IMR-90 (cell line): ENCODE measurements at regions not wholly inside any gene's neighbourhood (a gene's known extent, or its start where the extent isn't known, plus 50 kb on each side); places are given as distances from the start of the nearest gene placed in this dataset.

Source experiments
- ATAC-seq: fragments of 200-7000 bp; cut with Tn5 transposase; 2 replicates; pipeline ENCODE4 v1.9.1; 2020; ENCODE audit warnings: low read depth, mild to moderate bottlenecking, moderate library complexity
- BruUV-seq: library from RNA; stranded (reverse); fragments of 400-500 nt; replicated peaks from 2 replicates; lab custom pipeline; 2021; lab: Mats Ljungman, UMichigan
- CTCF ChIA-PET: fragments of 300-600 bp; formaldehyde crosslinking; extraction: SDS; loops from one replicate; lab custom pipeline; 2021; ENCODE audit warnings: antibody characterized with exemption; lab: Yijun Ruan, JAX
- POLR2A ChIA-PET: fragments of 300-600 bp; sonication (Branson Sonifier 250); formaldehyde crosslinking; loops from one replicate; lab custom pipeline; 2022; ENCODE audit warnings: antibody characterized with exemption; ENCODE audit not compliant: unreplicated experiment; lab: Charles Lee
- DNase-seq: peaks from one replicate; pipeline ENCODE4 v3.0.0; 2013
- H2AFZ ChIP-seq: replicated peaks from 2 replicates; pipeline ENCODE3; 2013; ENCODE audit warnings: low read length, mild to moderate bottlenecking; ENCODE audit not compliant: poor library complexity
- H2AK5ac ChIP-seq: 2 replicates; pipeline ENCODE4 v1.6.1; 2013; ENCODE audit warnings: low read depth, low read length, inconsistent platforms
- H2AK9ac ChIP-seq: replicated peaks from 2 replicates; pipeline ENCODE3; 2013; ENCODE audit warnings: mild to moderate bottlenecking, low read depth, low read length, moderate library complexity; ENCODE audit not compliant: poor library complexity
- H2BK120ac ChIP-seq: 2 replicates; pipeline ENCODE4 v1.6.1; 2013; ENCODE audit warnings: low read depth, low read length, inconsistent platforms
- H2BK15ac ChIP-seq: 3 replicates; pipeline ENCODE4 v1.6.1; 2013; ENCODE audit warnings: low read depth, low read length, inconsistent platforms
- H2BK20ac ChIP-seq: 2 replicates; pipeline ENCODE4 v1.6.1; 2013; ENCODE audit warnings: low read depth, mild to moderate bottlenecking, inconsistent platforms, low read length, moderate library complexity
- H2BK5ac ChIP-seq: 2 replicates; pipeline ENCODE4 v1.6.1; 2013; ENCODE audit warnings: mild to moderate bottlenecking, low read depth, low read length, inconsistent platforms; ENCODE audit not compliant: poor library complexity, severe bottlenecking
- H3K14ac ChIP-seq: replicated peaks from 2 replicates; pipeline ENCODE4 v1.6.1; 2013; ENCODE audit warnings: low read depth, low read length, inconsistent platforms
- H3K18ac ChIP-seq: 2 replicates; pipeline ENCODE4 v1.6.1; 2013; ENCODE audit warnings: low read depth, low read length, control low read depth
- H3K23ac ChIP-seq: 2 replicates; pipeline ENCODE4 v1.6.1; 2013; ENCODE audit warnings: low read depth, low read length, inconsistent platforms
- H3K27ac ChIP-seq: 2 replicates; pipeline ENCODE4 v1.5.1; 2013; ENCODE audit warnings: mild to moderate bottlenecking, control low read depth, low read length; ENCODE audit not compliant: insufficient read depth
- H3K27me3 ChIP-seq: 2 replicates; pipeline ENCODE4 v1.6.1; 2013; ENCODE audit warnings: low read length; ENCODE audit not compliant: control insufficient read depth, insufficient read depth
- H3K36me3 ChIP-seq: 2 replicates; pipeline ENCODE4 v1.6.1; 2013; ENCODE audit warnings: low read length, mixed read lengths; ENCODE audit not compliant: control insufficient read depth, insufficient read depth
- H3K4ac ChIP-seq: 2 replicates; pipeline ENCODE4 v1.6.1; 2013; ENCODE audit warnings: low read depth, low read length, inconsistent platforms
- H3K4me1 ChIP-seq: 2 replicates; pipeline ENCODE4 v1.6.1; 2013; ENCODE audit warnings: low read length, mixed read lengths; ENCODE audit not compliant: control insufficient read depth, insufficient read depth
- H3K4me2 ChIP-seq: 2 replicates; pipeline ENCODE4 v1.6.1; 2013; ENCODE audit warnings: low read depth, mild to moderate bottlenecking, control low read depth, low read length, moderate library complexity
- H3K4me3 ChIP-seq: 2 replicates; pipeline ENCODE4 v1.5.1; 2013; ENCODE audit warnings: low read depth, mild to moderate bottlenecking, control low read depth, low read length, moderate library complexity; ENCODE audit not compliant: insufficient read depth
- H3K56ac ChIP-seq: 2 replicates; pipeline ENCODE4 v1.6.1; 2013; ENCODE audit warnings: low read length, inconsistent platforms; ENCODE audit not compliant: insufficient read depth; ENCODE audit errors: extremely low read depth
- H3K79me1 ChIP-seq, 2 experiments: 2 replicates each; pipeline ENCODE4 v1.6.1; 2013; ENCODE audit warnings: low read length in 2 of 2, inconsistent platforms in 1 of 2, low read depth in 1 of 2
- H3K9ac ChIP-seq: 2 replicates; pipeline ENCODE4 v1.6.1; 2013; ENCODE audit warnings: low read depth, low read length, control low read depth
- H3K9me1 ChIP-seq: 2 replicates; pipeline ENCODE4 v1.6.1; 2013; ENCODE audit warnings: low read length, inconsistent platforms; ENCODE audit not compliant: insufficient read depth
- H3K9me3 ChIP-seq: 2 replicates; pipeline ENCODE4 v1.6.1; 2013; ENCODE audit warnings: low read length; ENCODE audit not compliant: control insufficient read depth, insufficient read depth
- H4K20me1 ChIP-seq: 2 replicates; pipeline ENCODE4 v1.6.1; 2013; ENCODE audit warnings: low read length, inconsistent platforms; ENCODE audit not compliant: insufficient read depth
- H4K5ac ChIP-seq: 2 replicates; pipeline ENCODE4 v1.6.1; 2013; ENCODE audit warnings: mild to moderate bottlenecking, low read depth, low read length, control low read depth
- H4K8ac ChIP-seq, 2 experiments: 2 replicates each; pipeline ENCODE4 v1.6.1; 2013; ENCODE audit warnings: low read depth in 2 of 2, low read length in 2 of 2, control low read depth in 1 of 2, inconsistent platforms in 1 of 2
- H4K91ac ChIP-seq: 2 replicates; pipeline ENCODE4 v1.6.1; 2013; ENCODE audit warnings: low read depth, low read length, inconsistent platforms; ENCODE audit not compliant: insufficient read depth
- BHLHE40 ChIP-seq: fragments of 150-350 bp; IDR thresholded peaks from 2 replicates; pipeline ENCODE4 v1.6.1; 2016; ENCODE audit warnings: mild to moderate bottlenecking, low read depth, low read length
- CEBPB ChIP-seq: IDR thresholded peaks from 2 replicates; pipeline ENCODE4 v1.6.1; 2012; ENCODE audit warnings: low read depth, low read length, improper control_type of control experiment
- CHD1 ChIP-seq: IDR thresholded peaks from 2 replicates; pipeline ENCODE4 v1.6.1; 2012; ENCODE audit warnings: low read depth, low read length, improper control_type of control experiment
- FOS ChIP-seq: fragments of 150-350 bp; IDR thresholded peaks from 2 replicates; pipeline ENCODE4 v1.6.1; 2016; ENCODE audit warnings: low read depth, low read length
- MAFK ChIP-seq: IDR thresholded peaks from 2 replicates; pipeline ENCODE4 v1.6.1; 2012; ENCODE audit warnings: low read depth, low read length, improper control_type of control experiment
- MAZ ChIP-seq: IDR thresholded peaks from 2 replicates; pipeline ENCODE4 v1.6.1; 2012; ENCODE audit warnings: low read depth, mild to moderate bottlenecking, low read length, improper control_type of control experiment, moderate library complexity, borderline replicate concordance
- MXI1 ChIP-seq: IDR thresholded peaks from 2 replicates; pipeline ENCODE4 v1.6.1; 2012; ENCODE audit warnings: low read depth, mild to moderate bottlenecking, low read length, moderate library complexity, borderline replicate concordance
- POLR2A ChIP-seq: IDR thresholded peaks from 2 replicates; pipeline ENCODE4 v1.6.1; 2012; ENCODE audit warnings: mild to moderate bottlenecking, low read depth, low read length
- RAD21 ChIP-seq: IDR thresholded peaks from 2 replicates; pipeline ENCODE4 v1.6.1; 2012; ENCODE audit warnings: low read length, improper control_type of control experiment
- RCOR1 ChIP-seq: IDR thresholded peaks from 2 replicates; pipeline ENCODE4 v1.6.1; 2012; ENCODE audit warnings: mild to moderate bottlenecking, low read length, improper control_type of control experiment; ENCODE audit not compliant: insufficient replicate concordance
- RFX5 ChIP-seq: IDR thresholded peaks from 2 replicates; pipeline ENCODE4 v1.8.0; 2012; ENCODE audit warnings: low read depth, mild to moderate bottlenecking, low read length, moderate library complexity
- SMC3 ChIP-seq: fragments of 150-350 bp; IDR thresholded peaks from 2 replicates; pipeline ENCODE4 v1.6.1; 2016; ENCODE audit warnings: low read depth, mild to moderate bottlenecking, antibody characterized with exemption, low read length, moderate library complexity
- WGBS, 2 experiments: methylation state at CpG; one replicate each; pipeline versions ENCODE4 v1.1.5 to v1.1.7; 2013; ENCODE audit warnings: missing lambda C conversion rate in 2 of 2; ENCODE audit not compliant: insufficient read length in 1 of 2; ENCODE audit errors: extremely low coverage in 2 of 2; 5-methylcytosine and 5-hydroxymethylcytosine counted together
- dilution Hi-C: fragments of 300-500 bp; cut with HindIII; formaldehyde crosslinking; loops from one replicate; pipeline ENCODE4 v1.14.3; 2018; ENCODE audit warnings: low sequenced_read_pairs; ENCODE audit not compliant: unreplicated experiment
- in situ Hi-C: fragments of 300-500 bp; cut with MboI; formaldehyde crosslinking; loops from 3 replicates; pipeline ENCODE4 v1.14.3; 2019; ENCODE audit warnings: low sequenced_read_pairs, inconsistent platforms, mixed read lengths
- intact Hi-C: fragments of 100-400 bp; cut with micrococcal nuclease; formaldehyde crosslinking; loops from 2 replicates; pipeline ENCODE4 v1.10.0; 2022
- TF ChIP-seq, protein P1 (sequence below): fragments of 150-350 bp; IDR thresholded peaks from 2 replicates; pipeline ENCODE4 v1.6.1; 2016; ENCODE audit warnings: low read depth, mild to moderate bottlenecking, low read length, moderate library complexity, borderline replicate concordance
- TF ChIP-seq, protein P2 (sequence below): conservative IDR thresholded peaks from 2 replicates; pipeline ENCODE4 v1.5.1; 2012; ENCODE audit warnings: mild to moderate bottlenecking, low read depth, low read length, improper control_type of control experiment
- TF ChIP-seq, protein P3 (sequence below): fragments of 150-350 bp; IDR thresholded peaks from 2 replicates; pipeline ENCODE4 v1.6.1; 2017; ENCODE audit warnings: mild to moderate bottlenecking, antibody characterized with exemption, low read length, low read depth

DNA sequence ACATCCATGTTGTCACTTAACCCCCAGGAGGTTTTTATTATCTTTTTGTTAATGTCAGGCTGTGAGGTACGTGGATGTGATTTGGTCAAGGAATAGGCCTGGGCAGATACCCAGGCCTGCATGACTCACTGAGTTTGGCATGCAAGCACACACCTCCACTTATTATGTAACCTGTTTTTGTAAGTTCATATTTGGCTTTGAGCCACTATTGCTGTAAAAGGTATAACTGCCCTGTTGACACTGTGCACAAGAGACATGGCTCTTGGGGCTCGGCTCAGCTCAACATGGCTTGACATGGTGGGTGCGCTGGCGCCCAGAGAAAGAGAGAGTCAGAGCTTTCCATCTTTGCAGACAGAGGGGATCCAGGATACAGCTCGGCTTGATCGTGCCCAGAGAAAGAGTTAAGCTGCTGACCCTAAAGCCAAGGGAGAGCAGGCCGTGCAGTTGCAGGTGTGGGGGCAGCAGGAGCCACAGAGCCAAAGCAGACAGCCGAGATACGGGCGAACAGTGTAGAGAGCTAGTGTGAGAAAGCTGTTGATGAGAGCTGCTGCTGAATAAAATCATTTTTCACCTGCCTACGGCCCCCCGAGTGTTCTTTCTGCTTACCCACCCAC, 67.9 kb upstream of the UNC13C start:
- H3K56ac ChIP-seq: no peak overlapping the region
- no peaks in the 10 kb centered on the region for H3K4me1 ChIP-seq
- in situ Hi-C loops (no loop called here), intact Hi-C loops (no loop called here), dilution Hi-C loops (no loop called here)
- ChIA-PET CTCF (no interaction called here), POLR2A (no interaction called here)
- no peak overlapping the region for H4K5ac ChIP-seq
- H3K4me3 ChIP-seq: no peak overlapping the region
- no peak overlapping the region for H2BK120ac ChIP-seq
- no peak overlapping the region for H2BK5ac ChIP-seq
- H2BK20ac ChIP-seq: no peak overlapping the region
- peaks cover 17% of the 10 kb centered on the region for H3K9me3 ChIP-seq
- no peak overlapping the region for H4K91ac ChIP-seq
- TF ChIP-seq RAD21 (no peak), RCOR1 (no peak), MAFK (no peak), FOS (no peak), MAZ (no peak), RFX5 (no peak), CEBPB (no peak), BHLHE40 (no peak), CHD1 (no peak), POLR2A (no peak), SMC3 (no peak), MXI1 (no peak)
- TF ChIP-seq, protein P1, sequence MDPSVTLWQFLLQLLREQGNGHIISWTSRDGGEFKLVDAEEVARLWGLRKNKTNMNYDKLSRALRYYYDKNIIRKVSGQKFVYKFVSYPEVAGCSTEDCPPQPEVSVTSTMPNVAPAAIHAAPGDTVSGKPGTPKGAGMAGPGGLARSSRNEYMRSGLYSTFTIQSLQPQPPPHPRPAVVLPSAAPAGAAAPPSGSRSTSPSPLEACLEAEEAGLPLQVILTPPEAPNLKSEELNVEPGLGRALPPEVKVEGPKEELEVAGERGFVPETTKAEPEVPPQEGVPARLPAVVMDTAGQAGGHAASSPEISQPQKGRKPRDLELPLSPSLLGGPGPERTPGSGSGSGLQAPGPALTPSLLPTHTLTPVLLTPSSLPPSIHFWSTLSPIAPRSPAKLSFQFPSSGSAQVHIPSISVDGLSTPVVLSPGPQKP: no peak
- TF ChIP-seq, protein P2, sequence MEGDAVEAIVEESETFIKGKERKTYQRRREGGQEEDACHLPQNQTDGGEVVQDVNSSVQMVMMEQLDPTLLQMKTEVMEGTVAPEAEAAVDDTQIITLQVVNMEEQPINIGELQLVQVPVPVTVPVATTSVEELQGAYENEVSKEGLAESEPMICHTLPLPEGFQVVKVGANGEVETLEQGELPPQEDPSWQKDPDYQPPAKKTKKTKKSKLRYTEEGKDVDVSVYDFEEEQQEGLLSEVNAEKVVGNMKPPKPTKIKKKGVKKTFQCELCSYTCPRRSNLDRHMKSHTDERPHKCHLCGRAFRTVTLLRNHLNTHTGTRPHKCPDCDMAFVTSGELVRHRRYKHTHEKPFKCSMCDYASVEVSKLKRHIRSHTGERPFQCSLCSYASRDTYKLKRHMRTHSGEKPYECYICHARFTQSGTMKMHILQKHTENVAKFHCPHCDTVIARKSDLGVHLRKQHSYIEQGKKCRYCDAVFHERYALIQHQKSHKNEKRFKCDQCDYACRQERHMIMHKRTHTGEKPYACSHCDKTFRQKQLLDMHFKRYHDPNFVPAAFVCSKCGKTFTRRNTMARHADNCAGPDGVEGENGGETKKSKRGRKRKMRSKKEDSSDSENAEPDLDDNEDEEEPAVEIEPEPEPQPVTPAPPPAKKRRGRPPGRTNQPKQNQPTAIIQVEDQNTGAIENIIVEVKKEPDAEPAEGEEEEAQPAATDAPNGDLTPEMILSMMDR: no peak
- TF ChIP-seq, protein P3, sequence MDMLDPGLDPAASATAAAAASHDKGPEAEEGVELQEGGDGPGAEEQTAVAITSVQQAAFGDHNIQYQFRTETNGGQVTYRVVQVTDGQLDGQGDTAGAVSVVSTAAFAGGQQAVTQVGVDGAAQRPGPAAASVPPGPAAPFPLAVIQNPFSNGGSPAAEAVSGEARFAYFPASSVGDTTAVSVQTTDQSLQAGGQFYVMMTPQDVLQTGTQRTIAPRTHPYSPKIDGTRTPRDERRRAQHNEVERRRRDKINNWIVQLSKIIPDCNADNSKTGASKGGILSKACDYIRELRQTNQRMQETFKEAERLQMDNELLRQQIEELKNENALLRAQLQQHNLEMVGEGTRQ: no peak
- H3K9me1 ChIP-seq: no peaks in the 10 kb centered on the region
- no peak for DNase-seq
- WGBS, 2 experiments: 100% methylated on average over 1 of the region's 12 CpGs; no CpG with 5 or more reads in 1 of the 2 experiments
- no peak overlapping the region for H3K4ac ChIP-seq
- H3K23ac ChIP-seq: no peak overlapping the region
- no peak overlapping the region for H2AFZ ChIP-seq
- no peak overlapping the region for H2BK15ac ChIP-seq
- no peak for ATAC-seq
- no peaks in the 10 kb centered on the region for H3K27me3 ChIP-seq
- H3K4me2 ChIP-seq: no peak overlapping the region
- H2AK5ac ChIP-seq: no peak overlapping the region
- no peaks in the 10 kb centered on the region for H4K20me1 ChIP-seq
- BruUV-seq: no TSS peak
- no peak overlapping the region for H2AK9ac ChIP-seq
- H3K18ac ChIP-seq: no peak overlapping the region
- no peak overlapping the region for H3K27ac ChIP-seq
- no peak overlapping the region for H3K14ac ChIP-seq
- no peaks in the 10 kb centered on the region for H3K79me1 ChIP-seq
- no peaks in the 10 kb centered on the region for H3K36me3 ChIP-seq
- H4K8ac ChIP-seq: no peak overlapping the region
- H3K9ac ChIP-seq: no peak overlapping the region
